ENCODE measurements at regions not wholly inside any gene's neighbourhood (a gene's known extent, or its start where the extent isn't known, plus 50 kb on each side); places are given as distances from the start of the nearest gene placed in this dataset.
A peak's percentile ranks its signal among the peaks of the same experiment; 100 is the strongest.
"Not testable (repeated sequence)": the region's sequence is repeated elsewhere in the genome, so short reads cannot be mapped to it uniquely, and the experiment has no call there.

GRCh38 chr18:76018210-76018609, 476.8 kb downstream of the ZNF516 start:
- DNase-seq, result no peak

GRCh38 chr18:76013057-76013456, 482.0 kb downstream of the ZNF516 start:
- no peak for DNase-seq

GRCh38 chr18:76005632-76006208, 489.3 kb downstream of the ZNF516 start:
- DNase-seq, result peak; percentile 48

- DNase-seq, result not testable (repeated sequence)
These were observed 507.1 kb downstream of the ZNF516 start for GRCh38 chr18:75987913-75988312.

GRCh38 chr18:75984853-75985252, 510.2 kb downstream of the ZNF516 start:
- DNase-seq, result no peak

- DNase-seq, result no peak
These were observed 513.9 kb downstream of the ZNF516 start for GRCh38 chr18:75981102-75981501.

- no peak for DNase-seq
These were observed 518.0 kb downstream of the ZNF516 start for GRCh38 chr18:75977081-75977480.

GRCh38 chr18:75970212-75970611, 524.8 kb downstream of the ZNF516 start:
- no peak for DNase-seq

GRCh38 chr18:75966431-75966830, 528.6 kb downstream of the ZNF516 start:
- DNase-seq, result no peak

GRCh38 chr18:75962036-75962572, 532.9 kb downstream of the ZNF516 start:
- DNase-seq, result no peak

GRCh38 chr18:75960356-75960755, 532.9 kb upstream of the SMIM21 start:
- DNase-seq, result not testable (repeated sequence)

GRCh38 chr18:75959150-75959549, 531.6 kb upstream of the SMIM21 start:
- no peak for DNase-seq

GRCh38 chr18:75958683-75959082, 531.2 kb upstream of the SMIM21 start:
- DNase-seq, result no peak

GRCh38 chr18:75945265-75945933, 517.9 kb upstream of the SMIM21 start:
- DNase-seq, result no peak

- DNase-seq, result no peak
These were observed 509.8 kb upstream of the SMIM21 start for GRCh38 chr18:75937306-75937705.

- DNase-seq, result no peak
These were observed 509.4 kb upstream of the SMIM21 start for GRCh38 chr18:75936862-75937261.

GRCh38 chr18:75931079-75931478, 503.6 kb upstream of the SMIM21 start:
- no peak for DNase-seq

GRCh38 chr18:75928706-75929105, 501.2 kb upstream of the SMIM21 start:
- no peak for DNase-seq

GRCh38 chr18:75927791-75928190, 500.3 kb upstream of the SMIM21 start:
- DNase-seq, result no peak

GRCh38 chr18:75926811-75927210, 499.3 kb upstream of the SMIM21 start:
- DNase-seq, result no peak

- DNase-seq, result no peak
These were observed 495.7 kb upstream of the SMIM21 start for GRCh38 chr18:75923169-75923568.

GRCh38 chr18:75916624-75916982, 489.1 kb upstream of the SMIM21 start:
- no peak for DNase-seq

- peak; percentile 73 for DNase-seq
These were observed 488.6 kb upstream of the SMIM21 start for GRCh38 chr18:75915941-75916623.
